ENCODE measurements at regions not wholly inside any gene's neighbourhood (a gene's known extent, or its start where the extent isn't known, plus 50 kb on each side); places are given as distances from the start of the nearest gene placed in this dataset.
"Not testable (repeated sequence)": the region's sequence is repeated elsewhere in the genome, so short reads cannot be mapped to it uniquely, and the experiment has no call there.

DNA sequence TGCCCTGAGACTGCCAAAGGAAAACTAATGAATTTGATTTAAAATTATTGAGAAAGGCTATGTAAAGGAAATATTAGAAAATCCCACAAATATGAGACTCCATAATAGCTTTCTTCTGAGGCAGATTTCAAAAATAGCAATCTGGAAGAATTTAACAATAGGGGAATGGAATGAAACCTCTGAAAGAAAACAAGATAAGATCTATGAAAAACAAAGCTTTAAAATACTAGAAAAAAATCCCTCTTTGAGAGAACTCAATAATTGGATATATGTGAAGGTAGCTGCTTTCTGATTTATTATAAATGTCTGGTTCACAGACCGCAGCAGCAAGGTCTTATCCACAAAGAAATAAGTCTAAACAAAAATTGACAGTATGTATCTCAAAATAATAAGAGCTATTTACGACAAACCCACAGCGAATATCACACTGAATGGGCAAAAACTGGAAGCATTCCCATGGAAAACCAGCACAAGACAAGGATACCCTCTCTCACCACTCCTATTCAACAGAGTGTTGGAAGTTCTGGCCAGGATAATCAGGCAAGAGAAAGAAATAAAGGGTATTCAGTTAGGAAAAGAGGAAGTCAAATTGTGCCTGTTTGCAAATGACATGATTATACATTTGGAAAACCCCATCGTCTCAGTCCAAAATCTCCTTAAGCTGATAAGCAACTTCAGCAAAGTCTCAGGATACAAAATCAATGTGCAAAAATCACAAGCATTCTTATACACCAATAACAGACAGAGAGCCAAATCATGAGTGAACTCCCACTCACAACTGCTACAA, 319.3 kb upstream of the THBS1 start:
- TF ChIP-seq EZH2phosphoT487 (IDR thresholded peaks at IDR 0.05; ENCODE audit: borderline replicate concordance, low read depth) = not testable (repeated sequence)
- TF ChIP-seq, protein P1, sequence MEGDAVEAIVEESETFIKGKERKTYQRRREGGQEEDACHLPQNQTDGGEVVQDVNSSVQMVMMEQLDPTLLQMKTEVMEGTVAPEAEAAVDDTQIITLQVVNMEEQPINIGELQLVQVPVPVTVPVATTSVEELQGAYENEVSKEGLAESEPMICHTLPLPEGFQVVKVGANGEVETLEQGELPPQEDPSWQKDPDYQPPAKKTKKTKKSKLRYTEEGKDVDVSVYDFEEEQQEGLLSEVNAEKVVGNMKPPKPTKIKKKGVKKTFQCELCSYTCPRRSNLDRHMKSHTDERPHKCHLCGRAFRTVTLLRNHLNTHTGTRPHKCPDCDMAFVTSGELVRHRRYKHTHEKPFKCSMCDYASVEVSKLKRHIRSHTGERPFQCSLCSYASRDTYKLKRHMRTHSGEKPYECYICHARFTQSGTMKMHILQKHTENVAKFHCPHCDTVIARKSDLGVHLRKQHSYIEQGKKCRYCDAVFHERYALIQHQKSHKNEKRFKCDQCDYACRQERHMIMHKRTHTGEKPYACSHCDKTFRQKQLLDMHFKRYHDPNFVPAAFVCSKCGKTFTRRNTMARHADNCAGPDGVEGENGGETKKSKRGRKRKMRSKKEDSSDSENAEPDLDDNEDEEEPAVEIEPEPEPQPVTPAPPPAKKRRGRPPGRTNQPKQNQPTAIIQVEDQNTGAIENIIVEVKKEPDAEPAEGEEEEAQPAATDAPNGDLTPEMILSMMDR (IDR thresholded peaks at IDR 0.05) = not testable (repeated sequence)
- TF ChIP-seq, protein P2, sequence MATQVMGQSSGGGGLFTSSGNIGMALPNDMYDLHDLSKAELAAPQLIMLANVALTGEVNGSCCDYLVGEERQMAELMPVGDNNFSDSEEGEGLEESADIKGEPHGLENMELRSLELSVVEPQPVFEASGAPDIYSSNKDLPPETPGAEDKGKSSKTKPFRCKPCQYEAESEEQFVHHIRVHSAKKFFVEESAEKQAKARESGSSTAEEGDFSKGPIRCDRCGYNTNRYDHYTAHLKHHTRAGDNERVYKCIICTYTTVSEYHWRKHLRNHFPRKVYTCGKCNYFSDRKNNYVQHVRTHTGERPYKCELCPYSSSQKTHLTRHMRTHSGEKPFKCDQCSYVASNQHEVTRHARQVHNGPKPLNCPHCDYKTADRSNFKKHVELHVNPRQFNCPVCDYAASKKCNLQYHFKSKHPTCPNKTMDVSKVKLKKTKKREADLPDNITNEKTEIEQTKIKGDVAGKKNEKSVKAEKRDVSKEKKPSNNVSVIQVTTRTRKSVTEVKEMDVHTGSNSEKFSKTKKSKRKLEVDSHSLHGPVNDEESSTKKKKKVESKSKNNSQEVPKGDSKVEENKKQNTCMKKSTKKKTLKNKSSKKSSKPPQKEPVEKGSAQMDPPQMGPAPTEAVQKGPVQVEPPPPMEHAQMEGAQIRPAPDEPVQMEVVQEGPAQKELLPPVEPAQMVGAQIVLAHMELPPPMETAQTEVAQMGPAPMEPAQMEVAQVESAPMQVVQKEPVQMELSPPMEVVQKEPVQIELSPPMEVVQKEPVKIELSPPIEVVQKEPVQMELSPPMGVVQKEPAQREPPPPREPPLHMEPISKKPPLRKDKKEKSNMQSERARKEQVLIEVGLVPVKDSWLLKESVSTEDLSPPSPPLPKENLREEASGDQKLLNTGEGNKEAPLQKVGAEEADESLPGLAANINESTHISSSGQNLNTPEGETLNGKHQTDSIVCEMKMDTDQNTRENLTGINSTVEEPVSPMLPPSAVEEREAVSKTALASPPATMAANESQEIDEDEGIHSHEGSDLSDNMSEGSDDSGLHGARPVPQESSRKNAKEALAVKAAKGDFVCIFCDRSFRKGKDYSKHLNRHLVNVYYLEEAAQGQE (IDR thresholded peaks at IDR 0.05; ENCODE audit: low read depth, low read length) = not testable (repeated sequence)
- TF ChIP-seq NFIC (IDR thresholded peaks at IDR 0.05; ENCODE audit: borderline replicate concordance) = peak; percentile 75; the same call in 1 of the 2 replicates
- TF ChIP-seq, protein P3, sequence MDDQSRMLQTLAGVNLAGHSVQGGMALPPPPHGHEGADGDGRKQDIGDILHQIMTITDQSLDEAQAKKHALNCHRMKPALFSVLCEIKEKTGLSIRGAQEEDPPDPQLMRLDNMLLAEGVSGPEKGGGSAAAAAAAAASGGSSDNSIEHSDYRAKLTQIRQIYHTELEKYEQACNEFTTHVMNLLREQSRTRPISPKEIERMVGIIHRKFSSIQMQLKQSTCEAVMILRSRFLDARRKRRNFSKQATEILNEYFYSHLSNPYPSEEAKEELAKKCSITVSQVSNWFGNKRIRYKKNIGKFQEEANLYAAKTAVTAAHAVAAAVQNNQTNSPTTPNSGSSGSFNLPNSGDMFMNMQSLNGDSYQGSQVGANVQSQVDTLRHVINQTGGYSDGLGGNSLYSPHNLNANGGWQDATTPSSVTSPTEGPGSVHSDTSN (IDR thresholded peaks at IDR 0.05) = peak; percentile 93

Data from SK-N-SH (cell line).